HG03432 (cell line): ENCODE measurements at regions not wholly inside any gene's neighbourhood (a gene's known extent, or its start where the extent isn't known, plus 50 kb on each side); places are given as distances from the start of the nearest gene placed in this dataset.
"Not testable (repeated sequence)": the region's sequence is repeated elsewhere in the genome, so short reads cannot be mapped to it uniquely, and the experiment has no call there.

Experiments
- ATAC-seq: cut with Tn5 transposase; IDR thresholded peaks from one replicate; pipeline ENCODE4 v1.9.1; 2021; ENCODE audit warnings: mild to moderate bottlenecking, moderate library complexity; ENCODE audit not compliant: unreplicated experiment

- ATAC-seq = no peak
Measured at GRCh38 chr9:38259056-38259455, 133.4 kb upstream of the ALDH1B1 start.

GRCh38 chr9:38257626-38258215 lies 134.8 kb upstream of the ALDH1B1 start:
- no peak for ATAC-seq

DNA sequence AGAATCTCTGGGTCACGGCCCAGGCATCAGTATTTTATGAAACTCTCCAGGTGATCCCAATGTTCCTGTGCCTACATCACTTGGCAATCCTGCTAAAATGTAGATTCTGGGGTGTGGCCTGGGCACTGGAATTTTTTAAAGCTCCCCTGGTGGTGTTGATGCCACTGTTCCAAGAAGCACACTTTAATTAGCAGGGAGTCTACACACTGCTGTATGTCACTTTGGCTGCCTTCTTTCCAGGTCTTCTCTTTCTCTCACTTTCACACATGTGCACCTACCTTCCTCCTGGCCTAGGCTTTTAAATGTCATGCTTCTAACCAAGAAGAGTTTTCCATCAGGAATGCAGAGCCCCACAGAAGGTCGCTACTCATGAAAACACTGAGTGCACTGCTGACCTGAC lies 136.0 kb upstream of the ALDH1B1 start:
- no peak for ATAC-seq

DNA sequence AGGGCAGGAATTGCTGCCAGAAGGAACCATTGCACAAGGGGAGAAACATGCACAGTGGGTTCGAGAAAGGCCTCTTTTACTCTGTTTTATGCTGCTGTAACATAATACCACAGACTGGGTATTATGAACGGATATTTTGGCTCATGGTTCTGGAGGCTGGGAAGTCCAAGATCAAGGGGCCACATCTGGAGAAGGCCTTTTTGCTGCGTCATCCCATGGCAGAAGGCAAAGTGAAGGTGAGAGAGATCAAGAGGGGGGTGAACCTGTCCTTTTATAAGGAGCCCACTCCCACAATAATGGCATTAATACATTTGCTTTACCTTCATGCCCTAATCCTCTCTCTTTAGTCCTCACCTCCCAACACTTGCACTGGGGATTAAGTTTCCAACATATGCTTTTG lies 136.9 kb upstream of the ALDH1B1 start:
- no peak for ATAC-seq

DNA sequence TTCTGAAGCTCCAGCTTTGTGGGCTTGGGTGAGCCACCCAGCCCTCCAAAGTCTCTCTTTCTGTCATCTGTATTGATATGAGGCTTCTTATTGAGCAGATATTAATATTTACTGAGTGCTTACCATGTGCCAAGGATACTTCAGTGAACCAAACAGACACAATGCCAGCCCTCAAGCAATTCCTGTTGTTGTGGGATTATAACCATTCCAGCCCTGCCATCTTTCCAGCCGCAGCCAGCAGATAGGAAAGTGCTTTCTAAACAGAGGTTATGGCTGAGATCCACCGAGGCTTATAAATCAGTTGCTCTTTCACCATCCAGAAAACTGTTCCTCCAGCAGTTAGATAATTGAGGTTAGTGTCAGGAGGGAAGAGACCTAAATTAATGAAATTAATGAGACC lies 137.7 kb upstream of the ALDH1B1 start:
- ATAC-seq = no peak

DNA sequence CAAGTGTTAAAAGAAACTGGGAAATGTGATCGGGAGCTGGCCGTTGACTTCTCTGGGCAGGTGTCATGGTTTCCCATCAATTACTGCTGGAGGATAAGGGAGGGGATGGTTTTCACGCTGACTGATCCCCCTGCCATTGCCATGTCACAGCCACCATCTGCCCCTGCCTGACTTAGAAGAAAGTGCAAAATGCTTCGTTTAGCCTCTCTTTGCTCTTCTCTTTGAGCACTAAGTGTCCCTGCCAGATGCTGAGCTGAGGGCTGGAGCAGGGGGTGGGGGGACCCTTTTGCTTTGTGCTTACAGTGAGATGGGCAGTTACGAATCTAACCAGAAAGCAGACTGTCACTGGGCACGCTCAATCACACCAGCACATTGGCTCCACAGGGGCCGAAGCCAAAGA lies 138.4 kb upstream of the ALDH1B1 start:
- no peak for ATAC-seq

DNA sequence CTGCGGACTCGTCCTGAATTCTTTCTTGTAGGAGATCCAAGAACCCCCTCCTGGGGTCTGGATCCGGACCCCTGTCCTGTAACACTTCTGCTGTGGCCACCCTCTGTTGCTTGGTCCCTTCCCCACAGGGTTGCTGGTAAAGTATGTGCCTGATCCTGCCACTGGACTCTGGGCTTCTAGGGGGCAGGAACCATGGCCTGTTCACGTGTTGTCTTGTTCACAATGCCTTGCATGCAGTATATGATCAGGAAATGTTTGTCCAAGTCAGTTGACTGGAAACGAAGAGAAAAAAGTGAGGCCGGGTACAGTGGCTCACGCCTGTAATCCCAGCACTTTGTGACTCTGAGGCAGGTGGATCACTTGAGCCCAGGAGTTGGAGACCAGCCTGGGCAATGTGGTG lies 139.3 kb upstream of the ALDH1B1 start:
- no peak for ATAC-seq

GRCh38 chr9:38251036-38251860 lies 141.3 kb upstream of the ALDH1B1 start:
- ATAC-seq = no peak

- ATAC-seq = no peak
Measured at GRCh38 chr9:38250279-38251035, 142.0 kb upstream of the ALDH1B1 start.

GRCh38 chr9:38249587-38250210 lies 142.8 kb upstream of the ALDH1B1 start:
- ATAC-seq = no peak

DNA sequence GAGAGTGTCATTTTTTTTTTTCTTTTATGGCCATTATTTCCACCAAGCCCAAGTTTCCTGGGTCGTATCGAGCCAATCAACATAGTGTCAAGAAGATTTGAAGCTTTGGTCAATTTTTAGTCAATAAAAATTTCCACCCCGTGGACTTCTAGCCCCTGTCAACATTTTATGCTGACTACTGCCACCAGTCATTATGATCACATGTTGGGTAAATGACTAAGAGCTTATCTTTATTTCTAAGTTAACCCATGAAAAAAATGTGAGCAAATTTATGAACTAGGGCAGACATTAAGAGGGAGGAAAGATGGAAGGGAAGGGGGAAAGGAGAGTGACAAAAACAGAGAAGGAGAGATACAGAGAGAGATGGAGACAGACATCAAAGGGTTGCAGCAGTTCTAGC lies 143.5 kb upstream of the ALDH1B1 start:
- ATAC-seq = no peak

DNA sequence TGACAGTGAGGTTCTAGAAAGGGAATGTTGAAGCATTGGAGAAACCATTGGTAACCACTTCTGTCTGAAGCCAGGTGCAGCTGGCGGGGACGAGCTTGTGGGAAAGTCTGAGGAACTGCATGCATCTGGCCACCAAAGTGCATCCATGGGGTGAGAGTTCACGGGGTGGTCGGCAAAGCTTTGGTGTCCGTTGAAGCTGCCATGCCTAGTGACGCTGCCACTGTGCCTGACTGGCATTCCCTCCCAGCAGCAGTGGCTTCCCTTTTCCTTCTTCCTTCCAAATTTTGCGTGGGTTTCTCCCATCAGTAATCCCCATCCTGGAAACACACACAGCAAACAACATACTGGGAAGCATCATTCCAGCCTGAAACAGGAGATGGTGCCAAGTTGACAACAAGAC lies 145.7 kb upstream of the ALDH1B1 start:
- ATAC-seq = no peak

DNA sequence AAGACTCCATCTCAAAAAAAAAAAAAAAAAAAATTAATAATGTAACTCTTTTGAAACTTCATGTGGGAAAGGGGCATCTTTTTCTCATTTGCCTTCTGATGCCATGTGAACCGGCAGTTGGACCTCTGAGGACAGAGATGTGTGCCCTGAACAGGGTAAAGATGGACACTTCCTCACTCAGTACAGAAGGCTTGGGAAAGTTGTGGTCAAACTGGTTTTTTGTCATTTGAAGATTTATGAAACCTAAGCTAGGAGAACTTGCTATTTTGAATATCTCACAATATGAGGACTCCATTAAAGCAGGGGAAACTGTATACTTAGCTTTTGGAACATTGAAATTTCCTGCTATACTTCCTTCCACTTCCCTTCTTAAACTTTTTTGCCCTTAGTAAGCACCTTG lies 147.5 kb upstream of the ALDH1B1 start:
- no peak for ATAC-seq

- ATAC-seq = no peak
Measured at GRCh38 chr9:38243993-38244392, 148.5 kb upstream of the ALDH1B1 start.

- ATAC-seq = not testable (repeated sequence)
Measured at GRCh38 chr9:38242151-38242550, 150.4 kb upstream of the ALDH1B1 start.

DNA sequence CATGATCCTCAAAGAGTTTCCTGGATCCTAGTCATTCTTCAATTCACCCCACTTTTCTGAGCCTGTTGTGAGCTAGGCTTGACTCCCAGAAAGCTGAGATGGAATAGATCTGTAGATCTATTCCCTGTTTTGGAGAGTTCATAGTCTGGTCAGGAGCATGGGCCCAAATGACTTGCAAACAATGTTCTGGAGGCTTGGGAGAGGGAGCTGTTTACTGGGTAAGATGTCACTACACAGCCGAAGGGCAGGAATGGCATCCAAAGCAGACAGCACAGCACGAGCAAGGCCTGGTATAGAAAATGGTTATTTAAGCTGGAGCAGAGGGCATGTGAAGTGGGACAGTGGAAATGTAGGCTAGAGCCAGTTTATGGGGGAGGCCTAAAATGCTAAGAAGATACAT lies 152.5 kb upstream of the ALDH1B1 start:
- ATAC-seq = no peak

GRCh38 chr9:38235244-38235643 lies 157.3 kb upstream of the ALDH1B1 start:
- ATAC-seq = no peak

GRCh38 chr9:38234479-38235170 lies 157.9 kb upstream of the ALDH1B1 start:
- no peak for ATAC-seq

DNA sequence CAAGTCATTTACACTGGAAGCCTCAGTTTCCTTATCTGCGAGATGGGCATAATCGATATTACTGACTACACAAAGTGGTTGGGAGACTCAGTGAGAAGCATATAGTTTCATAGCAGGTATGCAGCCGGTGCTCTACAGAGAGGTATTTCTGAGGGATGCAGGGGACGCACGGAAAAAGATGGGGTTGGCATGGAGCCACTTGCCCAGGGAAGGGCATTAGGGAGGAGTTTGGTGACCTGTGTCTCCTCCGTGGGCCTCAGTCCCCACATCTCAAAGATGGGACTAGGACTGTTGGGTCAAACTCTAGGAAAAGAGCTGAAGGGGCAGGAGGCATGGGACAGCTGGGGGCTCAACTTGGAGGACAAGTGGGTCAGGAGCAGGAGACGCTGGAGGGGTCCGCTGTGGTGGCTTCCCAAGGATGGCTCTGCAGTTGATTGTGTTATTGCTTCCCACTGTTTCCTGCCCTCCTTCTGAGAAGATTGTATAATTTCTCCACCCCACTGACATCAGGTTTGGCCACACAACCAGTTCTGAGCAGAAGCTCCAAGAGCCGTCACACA lies 158.6 kb upstream of the ALDH1B1 start:
- no peak for ATAC-seq

DNA sequence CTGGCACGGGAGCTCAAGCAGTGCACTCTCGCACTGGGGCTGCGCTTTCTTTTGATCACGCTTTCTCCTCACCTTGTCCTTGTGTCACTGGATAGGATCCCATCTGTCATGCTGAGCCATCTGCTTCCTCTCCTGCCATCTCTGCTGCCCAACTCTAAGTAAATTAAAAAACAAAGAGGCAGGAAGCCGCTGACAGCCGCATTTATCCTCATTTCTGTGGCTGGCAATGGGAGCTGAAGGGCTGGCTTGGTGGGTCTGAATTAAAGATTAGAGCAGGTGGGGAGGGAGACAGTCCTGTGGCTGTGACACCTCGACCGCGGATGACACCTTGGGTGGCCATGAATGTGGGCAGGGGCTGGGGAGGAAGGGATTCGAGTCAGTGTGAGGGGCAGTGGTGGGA lies 159.2 kb upstream of the ALDH1B1 start:
- ATAC-seq = no peak

DNA sequence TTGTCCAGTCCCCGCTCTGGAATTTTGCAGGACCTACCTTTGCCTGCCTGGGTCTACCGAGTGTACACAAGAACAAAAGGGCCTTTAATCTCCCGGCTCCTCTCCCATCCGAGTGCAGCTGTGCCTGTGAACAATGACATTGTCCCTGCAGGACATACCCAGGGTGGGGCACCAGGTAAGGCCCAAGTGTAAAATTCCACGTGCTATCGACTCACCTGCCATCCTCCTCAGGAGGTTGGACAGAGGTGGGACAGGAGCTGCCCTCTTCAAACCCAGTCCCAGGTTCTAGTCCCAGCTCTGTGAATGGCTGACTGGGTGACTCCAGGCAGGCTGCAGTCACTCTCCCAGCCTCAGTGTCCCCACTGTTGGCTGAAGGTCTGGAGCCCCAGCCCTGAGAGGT lies 159.6 kb upstream of the ALDH1B1 start:
- ATAC-seq = no peak
